Right lobe of liver (tissue), 6 donors: ENCODE measurements at regions not wholly inside any gene's neighbourhood (a gene's known extent, or its start where the extent isn't known, plus 50 kb on each side); places are given as distances from the start of the nearest gene placed in this dataset.

Source experiments
- ATAC-seq, 4 donors: fragments of 200-7000 bp; cut with Tn5 transposase; one replicate each; pipeline ENCODE4 v1.9.1; 2020; ENCODE audit warnings: mild to moderate bottlenecking in 4 of 4, moderate library complexity in 4 of 4
- DNase-seq, 3 donors: peaks; one replicate each; pipeline ENCODE4 v3.0.0-alpha.2; 2020
- H3K27ac ChIP-seq, 3 donors: fragments of 200-600 bp; one replicate each; pipeline ENCODE4 v1.8.0; 2022
- H3K27me3 ChIP-seq, 2 donors: fragments of 200-600 bp; one replicate each; pipeline ENCODE4 v1.8.0; 2022
- H3K36me3 ChIP-seq, 4 donors: fragments of 200-600 bp; sonication (generic) in 1 of 4; one replicate each; pipeline versions ENCODE4 v1.5.1 to v1.8.0; 2017 to 2022; ENCODE audit warnings: control low read depth in 1 of 4
- H3K4me1 ChIP-seq, 4 donors: fragments of 200-600 bp; sonication (generic) in 1 of 4; one replicate each; pipeline versions ENCODE4 v1.5.1 to v1.8.0; 2017 to 2022; ENCODE audit warnings: control low read depth in 1 of 4
- H3K4me3 ChIP-seq, 3 donors: fragments of 200-600 bp; one replicate each; pipeline ENCODE4 v1.8.0; 2022
- H3K9me3 ChIP-seq, 4 donors: fragments of 200-600 bp; sonication (generic) in 1 of 4; one replicate each; pipeline versions ENCODE4 v1.5.1 to v1.8.0; 2017 to 2022; ENCODE audit warnings: control low read depth in 1 of 4
- POLR2A ChIP-seq: fragments of 450-650 bp; IDR thresholded peaks from one replicate; pipeline ENCODE4 v1.6.1; 2017; ENCODE audit warnings: antibody characterized with exemption, mild to moderate bottlenecking
- WGBS: methylation state at CpG from one replicate; pipeline ENCODE4 v1.1.6; 2018; ENCODE audit warnings: low coverage, low lambda C conversion rate; ENCODE audit not compliant: insufficient coverage; ENCODE audit errors: missing lambda C conversion rate; 5-methylcytosine and 5-hydroxymethylcytosine counted together
- intact Hi-C, 2 donors: fragments of 100-400 bp; cut with DNase I; formaldehyde crosslinking; loops; one replicate each; pipeline versions ENCODE4 v1.11.2 to v1.14.1; 2022
- TF ChIP-seq, protein P1 (sequence below), 4 donors: fragments of 200-600 bp in 3 of 4; fragments of 450-650 bp in 1 of 4; IDR thresholded peaks; one replicate each; pipeline versions ENCODE4 v1.5.1 to v1.8.0; 2016 to 2022; ENCODE audit warnings: antibody characterized with exemption in 4 of 4, mild to moderate bottlenecking in 2 of 4
- donor health status: DM: no; HTN: yes; CAD: no.
- donor health status: DM: no; HTN: no; CAD: no.
- donor health status: DM: no; HTN: no; CAD: no.
- donor health status: DM: no; HTN: yes; CAD: no.
- donor health status: DM: no; HTN: yes; CAD: no.

DNA sequence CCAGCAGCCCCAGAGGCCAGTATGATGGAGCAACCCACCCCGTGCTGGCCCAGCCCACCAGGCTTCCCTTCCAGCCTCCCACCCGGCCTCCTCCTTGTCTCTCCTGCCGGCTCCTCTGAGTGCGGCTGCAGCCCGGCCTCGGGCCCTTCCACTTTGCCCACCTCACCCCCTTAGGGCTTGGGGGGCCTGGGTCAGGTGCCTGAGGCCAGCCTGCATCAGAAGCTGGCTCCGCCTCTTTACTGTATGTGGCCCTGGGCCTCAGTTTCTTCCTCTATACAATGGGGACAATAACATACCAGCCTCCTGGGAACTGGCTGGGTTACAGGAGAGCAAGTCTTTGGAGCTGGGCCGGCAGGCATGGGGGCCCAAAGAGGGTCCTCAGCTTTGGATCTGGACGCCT, 221.1 kb upstream of the CIBAR2 start:
- TF ChIP-seq POLR2A: no peak
- TF ChIP-seq, protein P1, sequence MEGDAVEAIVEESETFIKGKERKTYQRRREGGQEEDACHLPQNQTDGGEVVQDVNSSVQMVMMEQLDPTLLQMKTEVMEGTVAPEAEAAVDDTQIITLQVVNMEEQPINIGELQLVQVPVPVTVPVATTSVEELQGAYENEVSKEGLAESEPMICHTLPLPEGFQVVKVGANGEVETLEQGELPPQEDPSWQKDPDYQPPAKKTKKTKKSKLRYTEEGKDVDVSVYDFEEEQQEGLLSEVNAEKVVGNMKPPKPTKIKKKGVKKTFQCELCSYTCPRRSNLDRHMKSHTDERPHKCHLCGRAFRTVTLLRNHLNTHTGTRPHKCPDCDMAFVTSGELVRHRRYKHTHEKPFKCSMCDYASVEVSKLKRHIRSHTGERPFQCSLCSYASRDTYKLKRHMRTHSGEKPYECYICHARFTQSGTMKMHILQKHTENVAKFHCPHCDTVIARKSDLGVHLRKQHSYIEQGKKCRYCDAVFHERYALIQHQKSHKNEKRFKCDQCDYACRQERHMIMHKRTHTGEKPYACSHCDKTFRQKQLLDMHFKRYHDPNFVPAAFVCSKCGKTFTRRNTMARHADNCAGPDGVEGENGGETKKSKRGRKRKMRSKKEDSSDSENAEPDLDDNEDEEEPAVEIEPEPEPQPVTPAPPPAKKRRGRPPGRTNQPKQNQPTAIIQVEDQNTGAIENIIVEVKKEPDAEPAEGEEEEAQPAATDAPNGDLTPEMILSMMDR (IDR thresholded peaks at IDR 0.05): no peak
- no peaks in the 10 kb centered on the region for H3K9me3 ChIP-seq
- peaks cover 0 to 24% (median 7%) of the 10 kb centered on the region in 4 donors for H3K4me1 ChIP-seq
- no peak overlapping the region for H3K4me3 ChIP-seq
- no peak overlapping the region for H3K27ac ChIP-seq
- DNase-seq (no peak), ATAC-seq (no peak)
- H3K27me3 ChIP-seq: no peaks in the 10 kb centered on the region
- no peaks in the 10 kb centered on the region for H3K36me3 ChIP-seq
- 100% methylated on average over 1 of the region's 9 CpGs for WGBS
- intact Hi-C loops: no loop called here

- TF ChIP-seq POLR2A: no peak
- TF ChIP-seq, protein P1 (IDR thresholded peaks at IDR 0.05): no peak
- H3K27ac ChIP-seq: peak overlapping the region in 2 of 3 donors; percentile 57 to 79
- no peaks in the 10 kb centered on the region for H3K27me3 ChIP-seq
- H3K36me3 ChIP-seq: no peaks in the 10 kb centered on the region
- 64% methylated on average over 5 of the region's 29 CpGs for WGBS
- ATAC-seq (peak; percentile 30 to 65 (median 40)), DNase-seq (peak in 1 of 3 donors; percentile 55)
- peaks cover 0 to 30% (median 10%) of the 10 kb centered on the region in 4 donors for H3K4me1 ChIP-seq
- intact Hi-C loops: no loop called here
- no peaks in the 10 kb centered on the region for H3K9me3 ChIP-seq
- H3K4me3 ChIP-seq: no peak overlapping the region
These were observed 221.7 kb upstream of the CIBAR2 start for GRCh38 chr16:85333744-85334640.

DNA sequence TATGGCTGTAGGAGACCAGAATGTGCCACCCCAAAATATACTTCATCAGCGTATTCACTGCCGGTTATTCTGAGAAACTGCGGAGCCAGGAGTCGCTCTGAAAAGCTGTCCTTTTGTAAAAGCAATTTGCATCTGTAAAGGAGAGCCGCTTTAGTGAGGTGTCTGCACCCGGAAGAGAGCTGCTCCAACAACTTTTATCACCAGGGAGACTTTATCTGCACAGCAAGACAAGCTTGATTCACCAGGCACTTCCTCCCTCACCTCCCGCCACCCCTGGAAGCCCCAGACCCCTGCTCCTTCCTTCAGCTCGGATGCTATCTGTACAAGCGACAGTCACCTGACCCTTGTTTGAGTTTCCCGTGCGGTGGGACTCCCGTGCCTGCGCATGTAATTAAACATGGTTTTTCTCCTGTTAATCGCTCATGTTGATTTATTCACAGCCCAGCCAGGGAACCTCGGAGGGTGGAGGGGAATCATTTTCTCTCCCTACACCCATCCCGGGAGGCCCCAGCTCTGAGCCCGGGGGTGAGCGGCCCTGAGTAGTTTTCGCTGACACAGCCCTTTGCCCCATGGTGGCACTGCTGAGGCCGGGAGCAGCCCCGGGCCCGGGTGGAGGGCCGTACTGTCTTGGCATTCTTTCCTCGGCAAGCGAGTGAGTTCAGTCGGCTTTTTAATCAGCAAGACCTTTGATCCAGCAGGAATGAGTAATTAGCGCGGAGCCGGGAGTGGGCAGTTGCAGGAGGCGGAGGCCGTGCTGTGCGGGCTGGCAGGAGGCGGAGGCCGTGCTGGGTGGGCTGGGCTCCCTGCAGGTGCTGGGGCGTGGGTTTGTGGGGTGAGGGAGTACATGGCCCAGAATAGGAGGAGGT, 222.7 kb upstream of the CIBAR2 start:
- Histone ChIP-seq H3K9me3 (no peaks in the 10 kb centered on the region), H3K27ac (peak overlapping the region; percentile 54 to 79 (median 57)), H3K27me3 (no peaks in the 10 kb centered on the region), H3K36me3 (no peaks in the 10 kb centered on the region), H3K4me3 (peak overlapping the region; percentile 23 to 40 (median 32)), H3K4me1 (peaks cover 0 to 36% (median 10%) of the 10 kb centered on the region in 4 donors)
- intact Hi-C loops: no loop called here
- TF ChIP-seq, protein P1 (IDR thresholded peaks at IDR 0.05): peak in 2 of 4 donors; percentile 11 to 25
- TF ChIP-seq POLR2A: no peak
- ATAC-seq: peak; percentile 61 to 74 (median 64)
- DNase-seq: peak; percentile 66 to 78 (median 69)
- WGBS: 14% methylated on average over 29 of the region's 35 CpGs

DNA sequence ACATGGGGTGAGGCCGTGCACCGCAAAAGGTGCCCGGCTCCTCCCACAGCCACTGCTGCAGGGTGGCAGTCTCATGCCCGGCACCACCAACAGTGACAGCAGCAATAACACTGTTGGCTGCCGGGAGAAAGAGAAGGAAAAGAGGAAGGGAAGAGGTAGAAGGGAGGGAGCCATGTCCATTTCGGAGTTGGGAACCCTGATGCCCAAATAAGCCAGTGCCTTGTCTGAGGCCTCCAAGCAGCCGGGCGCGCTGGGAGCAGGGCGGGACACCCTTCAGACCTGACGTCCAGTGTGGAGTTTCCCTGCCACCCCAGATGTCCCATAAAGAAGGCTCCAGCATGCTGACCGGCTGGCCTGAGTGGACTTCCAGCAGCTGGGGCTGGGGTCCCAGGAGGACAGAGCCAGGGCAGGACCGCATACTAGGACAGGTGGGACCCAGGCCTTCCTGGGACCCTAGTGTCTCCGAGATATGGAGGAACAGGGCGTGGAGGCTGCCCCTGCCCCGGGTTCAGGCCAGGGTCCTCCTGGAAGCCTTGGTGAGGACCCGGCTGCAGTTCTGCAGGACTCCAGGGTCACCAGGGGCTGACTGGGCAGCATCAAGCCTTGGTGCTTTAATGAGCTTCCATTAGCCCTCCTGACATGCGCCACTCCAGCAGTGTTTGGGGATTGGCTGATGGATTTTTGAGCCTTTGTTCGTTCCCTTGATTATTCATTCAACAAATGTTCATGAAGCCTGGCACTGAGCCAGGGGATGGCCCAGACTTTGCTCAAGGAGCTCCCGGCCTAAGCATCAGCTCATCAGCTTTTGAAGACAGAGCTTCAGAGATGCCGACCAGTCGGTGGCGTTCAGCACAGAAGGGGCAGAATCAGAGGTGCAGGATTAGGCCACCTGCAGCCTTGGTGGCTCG, 223.6 kb upstream of the CIBAR2 start:
- WGBS: 30% methylated on average over 7 of the region's 24 CpGs
- TF ChIP-seq, protein P1 (IDR thresholded peaks at IDR 0.05): no peak
- TF ChIP-seq POLR2A: no peak
- Histone ChIP-seq H3K4me3 (peak overlapping the region in 2 of 3 donors; percentile 23 to 40), H3K27me3 (no peaks in the 10 kb centered on the region), H3K9me3 (no peaks in the 10 kb centered on the region), H3K36me3 (no peaks in the 10 kb centered on the region), H3K4me1 (peaks cover 0 to 33% (median 10%) of the 10 kb centered on the region in 4 donors), H3K27ac (peak overlapping the region; percentile 54 to 79 (median 57))
- intact Hi-C loops: no loop called here
- ATAC-seq (no peak), DNase-seq (no peak)
